PC-3 (cell line): ENCODE measurements at regions not wholly inside any gene's neighbourhood (a gene's known extent, or its start where the extent isn't known, plus 50 kb on each side); places are given as distances from the start of the nearest gene placed in this dataset.

Source experiments
- ATAC-seq: fragments of 200-7000 bp; cut with Tn5 transposase; 2 replicates; pipeline ENCODE4 v1.9.1; 2020; ENCODE audit warnings: mild to moderate bottlenecking, moderate library complexity
- BruUV-seq: library from RNA; stranded (reverse); fragments of 400-500 nt; replicated peaks from 2 replicates; lab custom pipeline; 2021; lab: Mats Ljungman, UMichigan
- CTCF ChIA-PET: fragments of 300-600 bp; sonication (Branson Sonifier 250); formaldehyde crosslinking; loops from one replicate; lab custom pipeline; 2022; ENCODE audit warnings: antibody characterized with exemption; lab: Charles Lee
- POLR2A ChIA-PET: fragments of 300-600 bp; sonication (Branson Sonifier 250); formaldehyde crosslinking; loops from one replicate; lab custom pipeline; 2022; ENCODE audit warnings: antibody characterized with exemption; ENCODE audit not compliant: unreplicated experiment; lab: Charles Lee
- DNase-seq: peaks from one replicate; pipeline ENCODE4 v3.0.0-alpha.2; 2015
- H2AFZ ChIP-seq: fragments of 300-600 bp; sonication (generic); 2 replicates; pipeline ENCODE4 v1.6.0; 2016; ENCODE audit warnings: antibody characterized with exemption, low read length
- H3F3A ChIP-seq: fragments of 300-600 bp; sonication (generic); one replicate; pipeline ENCODE4 v1.6.0; 2017; ENCODE audit warnings: antibody characterized with exemption, low read length, control low read depth, mild to moderate bottlenecking; ENCODE audit not compliant: unreplicated experiment
- H3K27ac ChIP-seq: fragments of 300-600 bp; sonication (generic); 2 replicates; pipeline ENCODE4 v1.5.1; 2016; ENCODE audit warnings: mild to moderate bottlenecking, low read length
- H3K27me3 ChIP-seq: fragments of 300-600 bp; sonication (generic); 2 replicates; pipeline ENCODE4 v1.6.1; 2016; ENCODE audit warnings: low read length, mixed read lengths
- H3K36me3 ChIP-seq: fragments of 300-600 bp; sonication (generic); 2 replicates; pipeline ENCODE4 v1.6.1; 2016; ENCODE audit warnings: low read depth, mixed run types, low read length, mixed read lengths
- H3K4me1 ChIP-seq: fragments of 300-600 bp; sonication (generic); 2 replicates; pipeline ENCODE4 v1.5.1; 2016; ENCODE audit warnings: low read length; ENCODE audit not compliant: insufficient read depth
- H3K4me2 ChIP-seq: fragments of 300-600 bp; sonication (generic); 2 replicates; pipeline ENCODE4 v1.6.0; 2016; ENCODE audit warnings: low read length
- H3K4me3 ChIP-seq: fragments of 300-600 bp; sonication (generic); 2 replicates; pipeline ENCODE4 v1.5.1; 2016; ENCODE audit warnings: mild to moderate bottlenecking, low read length, mixed read lengths
- H3K79me2 ChIP-seq: fragments of 300-600 bp; sonication (generic); 2 replicates; pipeline ENCODE4 v1.6.1; 2017; ENCODE audit warnings: low read length, mixed read lengths
- H3K9ac ChIP-seq: fragments of 300-600 bp; sonication (generic); 2 replicates; pipeline ENCODE4 v1.6.0; 2016; ENCODE audit warnings: mild to moderate bottlenecking, low read length
- H3K9me2 ChIP-seq: fragments of 300-600 bp; sonication (generic); replicated peaks from 2 replicates; pipeline ENCODE4 v1.6.1; 2016; ENCODE audit warnings: mixed run types, low read length, mixed read lengths
- H3K9me3 ChIP-seq: fragments of 300-600 bp; sonication (generic); 2 replicates; pipeline ENCODE4 v1.6.1; 2016; ENCODE audit warnings: low read length, mixed read lengths
- H4K20me1 ChIP-seq: fragments of 300-600 bp; sonication (generic); 2 replicates; pipeline ENCODE4 v1.6.1; 2016; ENCODE audit warnings: low read length, mixed read lengths
- EZH2 ChIP-seq: fragments of 300-600 bp; sonication (generic); IDR thresholded peaks from one replicate; pipeline ENCODE4 v1.6.1; 2017; ENCODE audit warnings: antibody characterized with exemption, mild to moderate bottlenecking, low read length; ENCODE audit not compliant: unreplicated experiment
- EZH2phosphoT487 ChIP-seq: fragments of 300-600 bp; sonication (generic); IDR thresholded peaks from 2 replicates; pipeline ENCODE4 v1.6.1; 2018; ENCODE audit warnings: mild to moderate bottlenecking, antibody characterized with exemption, low read length, borderline replicate concordance
- intact Hi-C: fragments of 100-400 bp; cut with micrococcal nuclease; formaldehyde crosslinking; loops from 2 replicates; pipeline ENCODE4 v1.9.0; 2023
- TF ChIP-seq, protein P1 (sequence below): fragments of 300-600 bp; sonication (generic); conservative IDR thresholded peaks from 2 replicates; pipeline ENCODE4 v1.5.1; 2017; ENCODE audit warnings: antibody characterized with exemption, low read depth, mild to moderate bottlenecking, low read length

GRCh38 chr1:101733340-101733739, 263.4 kb downstream of the OLFM3 start:
- Histone ChIP-seq H3K4me3 (no peak overlapping the region), H2AFZ (no peak overlapping the region), H3F3A (no peaks in the 10 kb centered on the region), H3K9ac (no peak overlapping the region), H3K27me3 (peaks cover 20% of the 10 kb centered on the region; the same call in 1 of the 2 replicates), H3K9me3 (no peaks in the 10 kb centered on the region), H3K27ac (no peak overlapping the region), H4K20me1 (no peaks in the 10 kb centered on the region), H3K36me3 (no peaks in the 10 kb centered on the region), H3K9me2 (no peaks in the 10 kb centered on the region), H3K79me2 (no peaks in the 10 kb centered on the region), H3K4me2 (no peak overlapping the region), H3K4me1 (no peaks in the 10 kb centered on the region)
- no TSS peak for BruUV-seq
- intact Hi-C loops, result no loop called here
- TF ChIP-seq EZH2 (no peak), EZH2phosphoT487 (no peak)
- TF ChIP-seq, protein P1, sequence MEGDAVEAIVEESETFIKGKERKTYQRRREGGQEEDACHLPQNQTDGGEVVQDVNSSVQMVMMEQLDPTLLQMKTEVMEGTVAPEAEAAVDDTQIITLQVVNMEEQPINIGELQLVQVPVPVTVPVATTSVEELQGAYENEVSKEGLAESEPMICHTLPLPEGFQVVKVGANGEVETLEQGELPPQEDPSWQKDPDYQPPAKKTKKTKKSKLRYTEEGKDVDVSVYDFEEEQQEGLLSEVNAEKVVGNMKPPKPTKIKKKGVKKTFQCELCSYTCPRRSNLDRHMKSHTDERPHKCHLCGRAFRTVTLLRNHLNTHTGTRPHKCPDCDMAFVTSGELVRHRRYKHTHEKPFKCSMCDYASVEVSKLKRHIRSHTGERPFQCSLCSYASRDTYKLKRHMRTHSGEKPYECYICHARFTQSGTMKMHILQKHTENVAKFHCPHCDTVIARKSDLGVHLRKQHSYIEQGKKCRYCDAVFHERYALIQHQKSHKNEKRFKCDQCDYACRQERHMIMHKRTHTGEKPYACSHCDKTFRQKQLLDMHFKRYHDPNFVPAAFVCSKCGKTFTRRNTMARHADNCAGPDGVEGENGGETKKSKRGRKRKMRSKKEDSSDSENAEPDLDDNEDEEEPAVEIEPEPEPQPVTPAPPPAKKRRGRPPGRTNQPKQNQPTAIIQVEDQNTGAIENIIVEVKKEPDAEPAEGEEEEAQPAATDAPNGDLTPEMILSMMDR, result no peak
- ATAC-seq (no peak), DNase-seq (no peak)
- ChIA-PET POLR2A (no interaction called here), CTCF (no interaction called here)

- TF ChIP-seq, protein P1, result no peak
- TF ChIP-seq EZH2phosphoT487, result no peak
- no peak for TF ChIP-seq EZH2
- H3F3A ChIP-seq, result no peaks in the 10 kb centered on the region
- H2AFZ ChIP-seq, result no peak overlapping the region
- H3K9me2 ChIP-seq, result no peaks in the 10 kb centered on the region
- no peak overlapping the region for H3K9ac ChIP-seq
- POLR2A ChIA-PET, result no interaction called here
- intact Hi-C loops, result no loop called here
- no peak overlapping the region for H3K4me2 ChIP-seq
- no peak for ATAC-seq
- no peak overlapping the region for H3K4me3 ChIP-seq
- H4K20me1 ChIP-seq, result no peaks in the 10 kb centered on the region
- peak; percentile 49 for DNase-seq
- CTCF ChIA-PET, result no interaction called here
- no TSS peak for BruUV-seq
- H3K4me1 ChIP-seq, result 0 out of 2 replicates have a peak, but pooled peaks cover 4% of the 10 kb centered on the region
- no peaks in the 10 kb centered on the region for H3K79me2 ChIP-seq
- H3K27ac ChIP-seq, result no peak overlapping the region
- H3K36me3 ChIP-seq, result no peaks in the 10 kb centered on the region
- no peaks in the 10 kb centered on the region for H3K27me3 ChIP-seq
- no peaks in the 10 kb centered on the region for H3K9me3 ChIP-seq
Measured at GRCh38 chr1:101738475-101738874, 258.3 kb downstream of the OLFM3 start.

GRCh38 chr1:101739146-101739545, 257.6 kb downstream of the OLFM3 start:
- Histone ChIP-seq H3K4me2 (no peak overlapping the region), H3K27ac (no peak overlapping the region), H3K9ac (no peak overlapping the region), H3F3A (no peaks in the 10 kb centered on the region), H3K4me1 (0 out of 2 replicates have a peak, but pooled peaks cover 4% of the 10 kb centered on the region), H3K9me2 (no peaks in the 10 kb centered on the region), H4K20me1 (no peaks in the 10 kb centered on the region), H3K36me3 (no peaks in the 10 kb centered on the region), H3K9me3 (no peaks in the 10 kb centered on the region), H3K79me2 (no peaks in the 10 kb centered on the region), H2AFZ (no peak overlapping the region), H3K4me3 (no peak overlapping the region), H3K27me3 (no peaks in the 10 kb centered on the region)
- intact Hi-C loops, result no loop called here
- TF ChIP-seq EZH2phosphoT487, result no peak
- TF ChIP-seq EZH2, result no peak
- TF ChIP-seq, protein P1, result no peak
- no TSS peak for BruUV-seq
- ChIA-PET CTCF (no interaction called here), POLR2A (no interaction called here)
- ATAC-seq (no peak), DNase-seq (no peak)
